ENCODE measurements at regions not wholly inside any gene's neighbourhood (a gene's known extent, or its start where the extent isn't known, plus 50 kb on each side); places are given as distances from the start of the nearest gene placed in this dataset.
"Not testable (repeated sequence)": the region's sequence is repeated elsewhere in the genome, so short reads cannot be mapped to it uniquely, and the experiment has no call there.

DNA sequence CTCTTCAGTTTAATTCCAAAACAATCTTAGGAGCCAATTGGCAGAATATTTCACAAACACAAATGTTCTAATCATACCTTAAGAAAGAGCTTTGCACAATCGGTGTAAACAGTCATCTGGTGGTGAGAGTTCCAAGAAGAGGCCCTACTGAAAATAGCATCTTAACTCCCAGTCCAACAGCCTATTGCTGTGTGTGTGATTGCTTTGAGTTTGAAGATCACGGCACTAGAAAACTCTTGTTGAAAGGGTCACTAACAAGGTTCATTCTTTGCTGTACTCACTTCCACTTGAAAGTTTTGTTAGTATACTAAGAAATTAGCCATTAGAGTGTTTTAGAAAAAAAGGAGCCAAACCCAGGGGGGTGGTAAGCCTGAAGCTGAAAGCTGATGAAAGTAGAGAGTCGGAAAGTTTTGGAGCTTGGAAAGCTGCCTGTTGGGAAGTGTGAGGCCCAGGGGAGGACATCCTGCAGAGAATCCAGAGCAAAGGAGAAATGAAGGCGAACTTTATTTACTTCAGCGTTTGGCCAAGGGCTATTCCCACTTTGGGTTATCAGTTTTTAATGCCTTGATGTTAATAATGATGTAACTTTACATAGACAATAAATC is 180.3 kb upstream of the GHR start:
- DNase-seq (ENCODE audit: low spot score): no peak

DNA sequence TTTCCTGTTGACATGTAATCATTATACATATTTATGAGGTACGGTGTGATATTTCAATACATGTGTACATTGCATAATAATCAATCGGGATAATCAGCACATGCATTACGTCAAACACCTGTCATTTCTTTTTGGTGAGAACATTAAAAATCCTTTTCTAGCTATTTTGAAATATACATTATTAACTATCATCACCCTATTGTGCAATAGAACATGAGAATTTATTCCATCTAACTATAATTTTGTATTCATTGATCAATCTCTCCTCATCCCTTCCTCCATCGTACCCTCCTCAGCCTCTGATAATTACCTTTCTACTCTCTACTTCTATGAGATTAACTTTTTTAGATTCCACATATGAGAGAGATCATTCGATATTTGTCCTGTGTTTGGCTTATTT is 170.9 kb upstream of the GHR start:
- DNase-seq (ENCODE audit: low spot score): no peak

DNA sequence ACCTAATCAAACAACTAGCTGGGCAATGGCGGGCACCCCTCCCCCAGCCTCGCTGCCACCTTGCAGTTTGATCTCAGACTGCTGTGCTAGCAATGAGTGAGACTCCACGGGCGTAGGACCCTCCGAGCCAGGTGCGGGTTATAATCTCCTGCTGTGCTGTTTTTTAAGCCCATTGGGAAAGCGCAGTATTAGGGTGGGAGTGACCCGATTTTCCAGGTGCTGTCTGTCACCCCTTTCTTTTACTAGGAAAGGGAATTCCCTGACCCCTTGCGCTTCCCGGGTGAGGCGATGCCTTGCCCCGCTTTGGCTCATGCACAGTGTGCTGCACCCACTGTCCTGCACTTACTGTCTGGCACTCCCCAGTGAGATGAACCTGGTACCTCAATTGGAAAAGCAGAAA is 163.3 kb upstream of the GHR start:
- DNase-seq (ENCODE audit: low spot score): not testable (repeated sequence)

DNA sequence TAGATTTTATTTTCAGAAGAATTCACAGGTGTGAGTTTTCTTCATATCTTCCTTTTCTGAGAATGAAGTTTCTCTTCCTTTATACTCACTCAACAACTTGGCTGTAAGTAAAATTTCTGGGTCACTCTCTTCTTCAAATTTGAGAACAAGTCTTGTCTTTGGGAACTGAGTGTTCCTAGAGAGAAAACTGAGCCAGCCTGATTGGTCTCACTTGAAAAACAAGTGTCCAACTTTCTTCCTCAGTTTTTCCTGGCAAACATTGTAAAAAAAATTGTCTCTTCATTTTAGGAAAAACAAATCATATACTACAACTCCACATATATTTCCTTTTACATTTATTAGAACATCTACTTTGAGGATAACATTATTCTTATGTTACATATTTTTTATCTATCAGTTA is 156.1 kb upstream of the GHR start:
- no peak for DNase-seq (ENCODE audit: low spot score)

DNA sequence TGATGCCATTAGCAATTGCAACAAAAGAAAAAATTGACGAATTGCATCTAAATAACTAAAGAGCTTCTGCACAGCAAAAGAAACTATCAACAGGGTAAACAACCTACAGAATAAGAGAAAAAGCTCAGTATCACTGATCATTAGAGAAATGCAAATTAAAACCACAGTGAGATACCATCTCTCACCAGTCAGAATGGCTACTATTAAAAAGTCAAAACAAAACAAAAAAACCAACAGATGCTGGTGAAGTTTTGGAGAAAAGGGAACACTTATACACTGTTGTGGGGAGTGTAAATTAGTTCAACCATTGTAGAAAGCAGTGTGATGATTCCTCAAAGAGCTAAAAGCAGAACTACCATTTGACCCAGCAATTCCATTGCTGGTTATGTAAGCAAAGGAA is 155.1 kb upstream of the GHR start:
- not testable (repeated sequence) for DNase-seq (ENCODE audit: low spot score)

DNA sequence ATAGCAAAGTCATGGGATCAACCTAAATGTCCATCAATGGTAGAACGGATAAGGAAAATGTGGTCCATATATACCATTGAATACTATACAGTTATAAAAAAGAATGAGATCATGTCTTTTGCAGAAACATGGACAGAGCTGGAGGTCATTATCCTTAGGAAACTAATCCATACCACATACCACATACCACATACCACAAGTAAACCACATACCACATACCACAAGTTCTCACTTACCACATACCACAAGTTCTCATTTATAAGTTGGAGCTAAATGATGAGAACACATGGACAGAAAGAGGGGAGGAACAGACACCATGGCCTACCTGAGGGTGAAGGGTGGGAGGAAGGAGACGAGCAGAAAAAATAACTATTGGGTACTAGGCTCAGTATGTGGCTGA is 154.6 kb upstream of the GHR start:
- no peak for DNase-seq (ENCODE audit: low spot score)

DNA sequence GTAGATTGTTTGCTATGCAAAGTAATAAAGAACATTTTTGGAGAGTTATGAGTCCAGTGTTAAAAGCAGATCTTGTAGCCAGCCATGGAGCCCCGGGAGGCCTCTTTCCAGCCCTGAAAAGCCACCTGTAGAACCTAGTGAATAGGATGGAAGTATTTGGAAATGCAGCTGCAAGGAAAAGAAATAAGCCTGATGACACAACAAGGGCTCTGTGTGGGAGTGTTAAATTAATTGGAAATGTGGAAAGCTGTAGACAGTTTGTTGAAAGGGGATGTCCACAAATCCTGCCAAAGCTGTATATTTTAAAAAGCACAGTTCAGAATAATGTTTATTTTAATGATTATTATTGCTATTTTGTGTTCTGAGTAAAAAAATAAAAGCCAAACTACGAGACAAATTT is 152.5 kb upstream of the GHR start:
- DNase-seq (ENCODE audit: low spot score): no peak

DNA sequence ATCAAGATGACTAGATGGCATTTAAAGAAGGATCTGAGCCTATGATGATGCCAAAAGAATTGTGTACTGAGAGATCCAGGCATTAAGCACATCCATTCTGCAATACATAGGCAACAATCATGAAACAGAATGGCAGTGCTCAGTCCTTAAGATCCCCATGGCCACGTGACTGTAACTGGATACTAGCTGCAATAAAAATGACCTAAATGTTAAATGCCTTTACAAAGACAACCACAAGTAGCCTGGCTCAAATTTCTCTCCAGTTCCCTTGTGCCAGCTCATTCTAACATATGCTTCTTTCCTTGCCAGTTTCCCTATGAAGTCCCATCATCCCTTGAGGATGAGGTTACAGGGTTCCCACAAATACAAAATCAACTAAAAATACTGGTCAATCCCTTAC is 148.3 kb upstream of the GHR start:
- DNase-seq (ENCODE audit: low spot score): no peak

DNA sequence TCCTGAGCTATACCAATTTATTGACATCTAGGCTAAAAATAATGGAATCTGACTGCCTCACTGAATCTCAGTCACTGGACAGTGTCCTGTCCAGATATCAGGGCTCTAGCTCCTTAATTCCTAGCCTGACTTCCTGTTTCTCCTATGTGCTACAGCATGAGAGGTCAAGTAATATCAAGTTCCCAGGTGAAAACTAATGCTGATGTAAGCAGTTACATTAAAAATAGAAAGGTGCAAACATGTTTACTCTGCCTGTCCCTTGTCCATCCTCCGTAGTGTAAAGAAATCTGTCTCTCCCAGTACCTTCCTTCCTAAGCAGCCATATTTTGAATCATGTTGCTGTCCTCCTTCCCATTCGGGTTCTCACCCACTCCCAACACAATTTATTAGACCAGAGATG is 145.9 kb upstream of the GHR start:
- DNase-seq (ENCODE audit: low spot score): no peak

DNA sequence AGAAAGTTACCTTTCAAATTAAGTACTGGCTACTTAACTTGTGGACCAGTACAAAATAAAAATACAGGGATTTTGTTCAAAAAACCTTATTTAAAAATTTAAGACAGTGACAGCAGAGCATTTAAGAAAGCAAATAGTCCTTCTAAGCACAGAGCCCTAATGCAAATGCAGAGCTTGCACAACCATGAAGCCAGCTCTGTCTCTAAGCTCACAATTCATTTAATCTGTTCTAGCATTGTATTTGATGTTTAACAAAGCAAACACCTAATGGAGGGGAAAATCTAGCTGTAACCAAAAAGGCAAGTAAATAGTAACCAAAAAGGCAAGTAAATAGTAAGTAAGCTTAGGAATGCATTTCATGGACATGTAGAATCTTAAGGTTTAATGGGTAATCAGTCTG is 138.7 kb upstream of the GHR start:
- no peak for DNase-seq (ENCODE audit: low spot score)

DNA sequence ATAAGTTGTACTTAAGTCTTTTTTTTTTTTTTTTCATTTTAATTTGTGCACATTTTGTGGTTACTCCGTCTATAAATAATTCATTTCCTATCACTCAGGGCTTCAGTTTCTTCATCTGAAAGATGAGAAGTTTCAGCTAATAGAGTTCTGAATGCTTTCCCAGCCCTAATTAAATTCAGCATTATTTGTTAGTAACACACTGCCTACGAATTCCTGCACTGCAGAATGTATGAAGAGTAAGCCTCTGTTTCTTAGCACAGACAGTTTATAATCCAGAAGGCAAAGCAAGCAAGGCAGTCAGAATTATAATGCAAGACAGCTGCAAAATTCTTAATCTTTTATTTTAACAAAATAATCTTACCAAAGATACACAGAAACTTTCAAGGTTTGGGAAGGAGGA is 138.0 kb upstream of the GHR start:
- DNase-seq (ENCODE audit: low spot score): no peak

DNA sequence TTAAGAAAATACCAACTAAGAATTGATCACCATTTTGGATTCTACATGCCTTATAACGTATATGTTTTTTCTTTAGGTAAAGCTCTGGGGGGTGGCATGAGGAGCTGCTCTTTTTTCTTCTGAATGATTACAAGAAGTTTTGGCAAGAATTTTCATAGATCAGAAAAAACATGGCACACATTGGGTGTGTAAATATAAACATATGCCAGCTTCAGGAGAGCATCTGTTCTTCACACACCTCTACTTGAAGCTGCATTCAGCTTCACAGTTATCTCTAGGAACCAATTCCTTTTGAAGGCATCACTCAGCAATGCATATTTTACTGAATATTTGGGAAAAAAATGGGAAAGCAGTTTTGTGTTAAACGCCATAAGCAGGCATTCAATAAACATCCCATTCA is 122.7 kb upstream of the GHR start:
- DNase-seq (ENCODE audit: low spot score): no peak

DNA sequence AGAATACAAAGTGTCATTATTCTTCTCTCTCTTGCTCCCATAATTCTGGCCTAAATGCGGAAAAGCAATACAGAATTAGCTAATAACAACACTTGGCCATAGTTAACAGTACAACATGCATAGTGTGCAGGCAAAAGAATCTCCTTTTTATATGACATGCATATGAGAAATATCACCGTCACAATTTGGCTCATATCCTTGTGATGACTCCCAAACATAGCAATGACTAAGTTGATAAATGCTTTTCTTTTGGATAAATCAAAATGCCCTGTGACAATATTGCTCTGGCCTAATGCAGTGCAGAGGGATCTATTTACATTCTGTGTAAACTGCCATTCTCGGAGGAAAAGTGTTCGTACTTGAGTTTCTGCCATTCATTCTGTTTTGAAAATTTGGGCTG is 121.9 kb upstream of the GHR start:
- DNase-seq (ENCODE audit: low spot score): no peak

DNA sequence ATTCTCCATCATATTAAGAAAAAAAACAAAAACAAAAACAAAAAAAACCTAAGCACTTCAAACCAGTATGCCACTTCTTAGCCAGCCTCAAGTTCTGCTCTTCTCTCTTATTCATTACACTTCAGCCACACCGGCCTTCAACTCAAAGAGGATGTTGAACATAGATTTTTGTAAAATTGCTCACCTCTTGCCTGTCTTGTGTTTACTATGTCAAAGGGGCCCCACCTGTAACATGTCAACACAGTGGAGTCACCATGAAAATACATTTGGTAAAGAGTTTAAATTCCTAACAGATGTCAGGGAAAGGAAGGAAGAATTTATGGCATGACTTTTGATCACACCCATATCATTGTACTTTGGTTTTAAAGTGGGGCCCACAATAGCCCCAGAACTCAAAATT is 121.1 kb upstream of the GHR start:
- no peak for DNase-seq (ENCODE audit: low spot score)

DNA sequence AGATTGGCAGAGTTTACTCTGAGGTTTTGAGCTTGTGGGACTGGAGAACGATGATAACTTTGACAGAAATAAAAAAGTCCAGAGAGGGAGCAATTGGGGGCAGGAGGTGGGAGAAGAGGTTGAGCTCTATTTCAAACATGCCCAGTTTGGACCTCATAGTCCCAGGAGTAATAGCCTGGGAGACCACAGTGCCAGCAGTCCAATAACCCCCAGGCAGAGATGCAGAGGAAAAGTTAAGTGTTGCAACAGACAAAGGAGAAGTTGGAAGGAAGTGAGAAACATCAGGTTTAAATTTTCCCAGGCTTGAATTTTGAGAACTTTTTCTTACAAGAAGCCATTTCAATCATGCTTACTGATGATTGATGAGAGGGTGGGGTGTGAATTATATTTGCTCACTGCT is 117.0 kb upstream of the GHR start:
- DNase-seq (ENCODE audit: low spot score): no peak

DNA sequence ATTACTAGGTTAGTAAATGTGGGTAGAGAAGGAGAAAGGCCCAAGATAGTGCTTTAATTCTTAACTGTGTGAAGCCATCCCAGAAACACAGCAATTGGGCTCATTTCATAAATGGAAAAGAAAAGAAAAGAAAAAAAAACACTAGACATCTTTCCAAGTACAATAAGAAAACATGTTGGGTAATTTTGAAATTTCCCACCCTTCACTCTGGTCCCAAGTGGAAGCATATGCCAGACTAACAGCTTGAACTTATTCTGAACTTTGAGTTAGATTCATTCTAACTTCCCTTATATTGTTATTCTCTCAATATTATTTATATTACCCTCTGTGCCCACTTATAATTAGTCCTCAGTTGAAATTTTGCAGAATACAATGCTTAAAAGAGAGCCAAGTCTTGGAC is 113.4 kb upstream of the GHR start:
- no peak for DNase-seq (ENCODE audit: low spot score)

DNA sequence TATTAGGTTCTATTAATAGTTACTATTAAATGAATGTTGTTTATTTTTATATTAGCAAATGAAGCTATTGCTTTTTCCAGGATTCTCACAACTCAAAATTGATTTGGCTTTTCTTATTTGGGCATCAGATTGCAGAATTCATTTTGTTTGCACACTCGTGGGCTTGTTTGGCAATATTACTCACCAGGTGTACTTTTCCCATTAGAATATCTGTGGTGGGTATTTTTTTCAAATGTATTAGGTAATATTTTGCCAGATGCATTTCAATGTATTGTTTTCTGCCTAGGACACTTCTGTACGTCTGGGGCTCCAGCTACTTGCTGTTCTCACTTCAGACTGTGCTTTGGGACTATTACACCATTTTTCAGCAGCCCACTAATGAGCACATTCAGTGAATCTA is 108.0 kb upstream of the GHR start:
- no peak for DNase-seq (ENCODE audit: low spot score)

DNA sequence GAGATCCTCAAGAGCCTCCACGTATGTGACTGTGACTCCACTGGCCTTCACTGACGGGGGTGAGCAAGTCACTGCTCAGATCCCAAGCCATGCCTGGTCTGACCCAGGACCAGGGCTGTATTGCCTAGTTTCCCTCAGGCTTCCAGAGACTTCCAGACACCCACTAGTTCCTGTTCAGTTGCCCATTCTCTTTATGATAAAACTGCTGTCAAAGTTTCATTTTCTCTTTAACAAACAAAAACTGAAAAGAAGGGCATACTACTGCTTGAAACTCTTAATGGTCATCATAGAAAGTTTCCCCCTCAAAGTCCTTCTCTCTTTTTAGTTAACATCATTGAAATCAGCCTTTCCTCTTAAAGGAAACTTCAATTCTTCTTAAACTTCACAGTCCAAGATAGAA is 105.7 kb upstream of the GHR start:
- no peak for DNase-seq (ENCODE audit: low spot score)

DNA sequence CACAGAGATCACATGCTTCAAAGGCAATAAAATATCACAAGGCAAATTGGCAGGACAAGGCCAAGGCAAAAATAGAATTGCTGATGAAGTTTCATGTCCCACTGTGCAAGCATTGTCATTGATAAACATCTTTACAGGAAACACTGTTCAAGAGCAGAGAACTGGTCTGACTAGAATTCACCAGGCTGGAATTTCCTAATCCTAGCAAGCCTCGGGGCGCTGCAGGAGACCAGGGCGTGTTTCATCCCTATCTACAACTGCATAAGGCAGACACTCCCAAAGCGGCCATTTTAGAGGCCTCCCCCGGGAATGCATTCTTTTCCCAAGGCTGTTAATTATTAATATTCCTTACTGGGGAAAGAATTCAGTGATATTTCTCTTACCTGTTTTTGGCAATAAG is 103.7 kb upstream of the GHR start:
- DNase-seq (ENCODE audit: low spot score): not testable (repeated sequence)

DNA sequence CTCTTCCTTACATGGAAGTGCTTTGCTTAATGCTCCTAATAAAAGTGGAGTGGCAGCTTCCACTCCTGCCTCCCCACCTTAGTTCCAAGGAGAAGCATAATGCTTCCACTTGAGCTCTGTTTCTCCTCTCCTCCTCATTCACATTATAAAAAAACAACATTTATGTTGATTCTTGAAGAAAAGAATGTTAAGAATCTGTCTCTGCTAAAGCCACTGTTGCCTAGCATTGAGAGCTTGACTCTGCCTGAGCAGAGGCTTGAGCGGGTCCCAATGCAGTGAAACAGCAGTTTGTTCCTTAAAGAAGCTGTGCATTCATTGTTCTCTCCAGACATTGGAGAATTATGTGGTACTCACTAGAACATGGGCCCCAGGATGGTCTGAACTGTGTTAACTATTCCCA is 101.5 kb upstream of the GHR start:
- no peak for DNase-seq (ENCODE audit: low spot score)

DNA sequence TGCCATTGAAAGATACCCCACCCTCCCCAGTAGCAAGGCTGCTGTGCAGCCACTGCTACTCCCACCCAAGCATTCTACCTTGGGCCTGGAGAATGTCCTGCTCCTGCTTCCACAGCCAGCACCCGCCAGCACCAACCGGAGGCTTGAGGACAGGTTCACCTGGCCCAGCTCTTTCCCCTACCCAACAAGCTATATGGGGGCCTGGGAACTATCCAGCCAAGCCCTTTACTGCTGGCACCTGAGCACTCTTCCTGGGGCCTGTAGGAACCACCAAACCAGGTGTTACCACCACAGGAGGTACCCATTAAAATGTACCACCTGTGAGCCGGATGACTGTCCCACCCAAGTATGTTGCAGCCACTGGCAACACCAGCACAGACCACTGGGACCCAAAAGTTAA is 86.1 kb upstream of the GHR start:
- no peak for DNase-seq (ENCODE audit: low spot score)

DNA sequence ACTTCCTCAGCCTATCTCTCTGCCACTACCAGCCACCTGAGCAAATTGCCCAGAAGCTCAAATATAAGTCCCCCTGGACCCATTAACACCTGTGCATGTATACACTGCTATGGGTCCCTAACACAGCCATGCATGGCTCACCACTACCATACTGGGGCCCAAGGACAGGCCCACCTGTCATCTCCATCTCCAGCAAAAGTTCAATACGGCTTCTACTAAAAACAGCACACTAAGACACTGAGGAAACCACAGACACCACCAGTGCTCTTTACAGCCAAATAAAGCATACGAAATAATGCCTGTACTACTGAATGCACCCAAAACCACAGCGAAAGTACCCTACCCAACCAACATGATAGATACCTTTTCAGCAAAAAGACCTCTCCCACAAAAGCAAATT is 85.6 kb upstream of the GHR start:
- no peak for DNase-seq (ENCODE audit: low spot score)

DNA sequence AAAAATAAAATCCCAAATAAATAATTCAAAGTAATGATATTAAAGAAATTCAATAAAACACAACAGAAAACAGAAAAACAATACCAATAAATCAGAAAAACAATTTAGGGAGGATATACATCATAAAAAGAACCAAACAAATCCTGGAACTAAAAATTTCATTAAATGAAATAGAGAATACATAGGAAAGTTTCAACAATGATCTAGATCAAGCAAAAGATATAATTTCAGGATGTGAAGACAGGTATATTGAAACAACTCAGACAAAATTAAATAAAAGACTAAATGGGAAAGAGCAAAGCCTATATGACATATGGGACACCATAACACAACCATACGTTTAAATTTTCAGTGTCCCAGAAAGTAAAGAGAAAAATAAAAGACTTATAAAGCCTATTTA is 85.1 kb upstream of the GHR start:
- no peak for DNase-seq (ENCODE audit: low spot score)

DNA sequence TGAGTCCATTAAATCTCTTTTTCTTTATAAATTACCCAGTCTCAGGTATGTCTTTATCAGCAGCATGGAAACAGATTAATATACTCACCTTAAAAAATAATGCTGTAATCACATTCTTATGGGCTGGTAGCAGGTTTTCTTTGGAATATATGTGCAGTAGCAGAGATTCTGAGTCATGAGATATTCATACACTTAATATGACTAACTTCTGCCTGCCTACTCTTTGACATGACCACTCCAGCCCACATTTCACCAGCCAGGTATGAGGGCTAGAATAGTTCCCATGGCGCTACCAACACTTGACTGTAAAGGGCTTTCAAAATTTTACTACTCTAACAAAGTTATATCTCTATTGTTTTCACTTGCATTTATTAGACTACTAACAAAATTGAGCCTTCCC is 74.1 kb upstream of the GHR start:
- DNase-seq (ENCODE audit: low spot score): no peak

DNA sequence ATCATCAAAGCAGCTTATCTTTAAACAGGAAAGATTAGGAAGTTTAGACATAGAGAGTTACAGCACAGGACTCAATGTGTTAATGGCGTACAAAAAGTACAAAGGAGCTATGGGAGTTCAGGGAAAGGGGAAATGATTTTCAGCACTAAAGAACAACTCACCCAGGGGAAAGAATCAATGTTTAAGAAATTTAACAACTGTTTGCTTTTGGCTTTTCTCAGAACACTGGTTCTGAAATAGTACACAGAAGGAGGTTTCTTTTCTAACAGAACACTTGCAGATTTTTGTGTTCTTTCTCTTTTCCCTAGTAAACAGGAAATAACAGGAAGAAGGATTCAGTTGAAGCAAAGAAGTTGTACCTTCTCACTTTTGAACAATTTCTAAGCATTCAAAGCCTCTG is 71.3 kb upstream of the GHR start:
- no peak for DNase-seq (ENCODE audit: low spot score)
